WERI-Rb-1 (cell line): ENCODE measurements at regions not wholly inside any gene's neighbourhood (a gene's known extent, or its start where the extent isn't known, plus 50 kb on each side); places are given as distances from the start of the nearest gene placed in this dataset.

Experiments
- DNase-seq: peaks from one replicate; pipeline ENCODE4 v3.0.0-alpha.2; 2020
- H3K27ac ChIP-seq: fragments of 250-450 bp; sonication (Bioruptor Pico); 2 replicates; pipeline ENCODE4 v1.5.1; 2020; ENCODE audit warnings: mild to moderate bottlenecking, moderate library complexity
- H3K27me3 ChIP-seq: fragments of 250-450 bp; sonication (Bioruptor Pico); 2 replicates; pipeline ENCODE4 v1.5.1; 2021; ENCODE audit warnings: mild to moderate bottlenecking, low read depth, moderate library complexity; ENCODE audit not compliant: insufficient read depth, severe bottlenecking
- H3K36me3 ChIP-seq: fragments of 250-450 bp; sonication (Bioruptor Pico); 2 replicates; pipeline ENCODE4 v1.5.1; 2020; ENCODE audit warnings: mild to moderate bottlenecking, moderate library complexity
- H3K4me3 ChIP-seq: 2 replicates; pipeline ENCODE4 v1.5.1; 2011; ENCODE audit warnings: low read depth, mild to moderate bottlenecking, control low read depth, low read length
- H3K9me3 ChIP-seq: fragments of 250-450 bp; sonication (Bioruptor Pico); 2 replicates; pipeline ENCODE4 v1.5.1; 2021; ENCODE audit warnings: mild to moderate bottlenecking, moderate library complexity; ENCODE audit not compliant: severe bottlenecking
- TF ChIP-seq, protein P1 (sequence below): IDR thresholded peaks from 2 replicates; pipeline ENCODE4 v1.5.1; 2011; ENCODE audit warnings: low read depth, mild to moderate bottlenecking, control low read depth, inconsistent platforms, low read length

DNA sequence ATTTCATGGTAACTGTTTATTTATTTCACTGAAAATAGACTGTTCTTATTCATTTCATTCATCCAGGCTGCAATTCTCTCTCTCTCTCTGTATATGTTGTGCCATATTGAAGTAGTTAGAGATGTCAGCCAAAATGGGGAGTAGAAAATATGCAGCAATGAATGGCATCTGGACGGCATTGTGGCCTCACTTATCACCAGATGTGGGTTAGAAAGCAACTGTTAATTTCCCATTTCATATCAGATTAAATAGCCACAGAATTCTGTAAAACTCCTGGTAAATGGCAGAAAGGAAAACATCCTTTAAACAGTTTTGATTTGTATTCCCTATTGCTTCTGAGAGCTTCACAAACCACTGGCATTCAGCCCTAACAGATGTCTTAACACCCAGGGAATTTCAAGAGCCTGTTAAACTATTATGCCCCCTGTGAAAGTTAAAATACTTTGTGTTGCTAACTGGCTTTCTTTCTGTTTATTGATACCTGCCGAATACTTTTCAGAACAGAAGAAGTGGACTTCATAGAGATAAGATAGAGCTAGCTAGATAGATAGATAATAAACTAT is 1763.3 kb upstream of the MIR17HG start:
- H3K9me3 ChIP-seq, result no peaks in the 10 kb centered on the region
- no peak for DNase-seq
- no peak overlapping the region for H3K27ac ChIP-seq
- H3K36me3 ChIP-seq, result no peaks in the 10 kb centered on the region
- no peak overlapping the region for H3K4me3 ChIP-seq
- TF ChIP-seq, protein P1, sequence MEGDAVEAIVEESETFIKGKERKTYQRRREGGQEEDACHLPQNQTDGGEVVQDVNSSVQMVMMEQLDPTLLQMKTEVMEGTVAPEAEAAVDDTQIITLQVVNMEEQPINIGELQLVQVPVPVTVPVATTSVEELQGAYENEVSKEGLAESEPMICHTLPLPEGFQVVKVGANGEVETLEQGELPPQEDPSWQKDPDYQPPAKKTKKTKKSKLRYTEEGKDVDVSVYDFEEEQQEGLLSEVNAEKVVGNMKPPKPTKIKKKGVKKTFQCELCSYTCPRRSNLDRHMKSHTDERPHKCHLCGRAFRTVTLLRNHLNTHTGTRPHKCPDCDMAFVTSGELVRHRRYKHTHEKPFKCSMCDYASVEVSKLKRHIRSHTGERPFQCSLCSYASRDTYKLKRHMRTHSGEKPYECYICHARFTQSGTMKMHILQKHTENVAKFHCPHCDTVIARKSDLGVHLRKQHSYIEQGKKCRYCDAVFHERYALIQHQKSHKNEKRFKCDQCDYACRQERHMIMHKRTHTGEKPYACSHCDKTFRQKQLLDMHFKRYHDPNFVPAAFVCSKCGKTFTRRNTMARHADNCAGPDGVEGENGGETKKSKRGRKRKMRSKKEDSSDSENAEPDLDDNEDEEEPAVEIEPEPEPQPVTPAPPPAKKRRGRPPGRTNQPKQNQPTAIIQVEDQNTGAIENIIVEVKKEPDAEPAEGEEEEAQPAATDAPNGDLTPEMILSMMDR, result no peak
- no peaks in the 10 kb centered on the region for H3K27me3 ChIP-seq

DNA sequence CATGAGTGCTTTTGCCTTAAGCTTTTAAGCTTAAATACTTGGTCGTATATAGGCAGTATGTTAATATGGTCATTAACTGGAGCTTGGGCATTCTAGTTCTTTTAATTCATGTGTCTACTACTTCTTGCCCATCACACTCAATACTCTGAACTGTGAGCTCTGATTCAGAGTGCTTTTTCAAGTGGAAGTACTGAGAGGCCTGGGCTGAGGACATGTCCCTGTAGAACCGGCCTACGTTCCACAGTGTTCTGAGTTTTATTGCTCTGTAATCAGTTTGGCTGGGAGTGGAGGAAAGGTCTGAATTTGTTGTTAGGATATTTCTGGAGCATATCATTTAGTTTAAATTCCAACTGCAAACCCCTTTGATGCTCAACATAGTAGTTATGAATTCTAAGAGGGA is 1744.8 kb upstream of the MIR17HG start:
- TF ChIP-seq, protein P1, result no peak
- H3K9me3 ChIP-seq, result peaks cover 11% of the 10 kb centered on the region
- no peak overlapping the region for H3K4me3 ChIP-seq
- H3K27me3 ChIP-seq, result no peaks in the 10 kb centered on the region
- no peak for DNase-seq
- H3K27ac ChIP-seq, result no peak overlapping the region
- H3K36me3 ChIP-seq, result no peaks in the 10 kb centered on the region

DNA sequence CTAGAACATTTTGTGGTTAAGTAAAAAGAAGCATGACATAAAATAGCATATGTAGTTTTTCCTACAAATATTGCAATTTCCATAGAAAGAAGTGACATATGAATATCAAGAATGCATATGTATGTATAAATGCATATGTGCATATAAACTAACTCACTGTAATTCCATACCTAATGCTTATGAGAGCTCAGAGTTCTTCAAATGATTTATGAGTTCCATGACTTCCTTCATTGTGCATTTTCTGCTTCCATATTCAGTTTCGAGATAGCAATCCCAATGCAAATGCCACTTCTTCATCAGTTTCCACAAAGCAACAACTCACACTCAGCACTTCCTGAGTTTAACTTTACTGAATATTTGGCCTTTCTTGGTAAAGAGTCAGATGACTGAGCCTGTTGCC is 1744.3 kb upstream of the MIR17HG start:
- Histone ChIP-seq H3K36me3 (no peaks in the 10 kb centered on the region), H3K27ac (no peak overlapping the region), H3K4me3 (no peak overlapping the region), H3K9me3 (peaks cover 11% of the 10 kb centered on the region), H3K27me3 (no peaks in the 10 kb centered on the region)
- DNase-seq, result no peak
- TF ChIP-seq, protein P1, result no peak

DNA sequence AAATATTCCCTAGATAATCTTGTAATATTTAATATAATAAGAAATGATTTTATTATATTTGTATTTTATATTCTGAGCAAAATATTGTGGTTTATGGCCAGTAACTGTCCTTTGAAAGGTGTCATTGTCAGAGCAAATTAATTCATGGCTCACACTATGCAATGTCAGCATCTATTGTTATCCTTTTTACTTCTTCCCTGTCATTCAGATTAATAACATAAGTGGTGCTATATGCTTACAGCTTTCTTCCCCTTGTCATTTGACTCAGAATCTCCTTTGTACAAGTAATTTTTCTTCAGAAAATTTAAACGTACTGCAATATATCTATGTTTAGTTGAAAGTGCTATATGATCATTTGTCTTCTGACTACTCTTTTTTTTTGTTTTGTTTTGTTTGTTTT is 1738.2 kb upstream of the MIR17HG start:
- no peak for DNase-seq
- Histone ChIP-seq H3K4me3 (no peak overlapping the region), H3K36me3 (no peaks in the 10 kb centered on the region), H3K27me3 (no peaks in the 10 kb centered on the region), H3K9me3 (peaks cover 14% of the 10 kb centered on the region), H3K27ac (no peak overlapping the region)
- TF ChIP-seq, protein P1, result no peak

DNA sequence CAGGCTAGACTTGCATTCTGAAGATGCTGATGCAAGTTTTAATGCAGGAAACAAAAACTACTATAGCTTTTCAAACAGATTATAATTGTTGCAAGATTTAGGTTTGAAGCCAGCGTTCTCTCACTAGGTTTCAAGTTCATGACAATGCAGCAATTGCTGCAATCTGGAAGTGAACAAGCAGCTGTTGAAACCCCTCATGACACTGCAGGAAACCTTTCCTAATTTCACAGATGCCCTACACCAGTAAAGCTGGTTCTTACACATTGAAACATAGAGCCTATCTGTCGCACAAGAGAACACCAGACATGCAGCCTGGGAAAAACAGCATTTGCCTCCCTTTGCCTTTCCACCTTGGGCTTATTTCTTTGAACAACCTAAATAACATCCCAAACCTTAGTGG is 1737.2 kb upstream of the MIR17HG start:
- Histone ChIP-seq H3K9me3 (peaks cover 14% of the 10 kb centered on the region), H3K27ac (no peak overlapping the region), H3K36me3 (no peaks in the 10 kb centered on the region), H3K27me3 (no peaks in the 10 kb centered on the region), H3K4me3 (no peak overlapping the region)
- DNase-seq, result no peak
- TF ChIP-seq, protein P1, result no peak

DNA sequence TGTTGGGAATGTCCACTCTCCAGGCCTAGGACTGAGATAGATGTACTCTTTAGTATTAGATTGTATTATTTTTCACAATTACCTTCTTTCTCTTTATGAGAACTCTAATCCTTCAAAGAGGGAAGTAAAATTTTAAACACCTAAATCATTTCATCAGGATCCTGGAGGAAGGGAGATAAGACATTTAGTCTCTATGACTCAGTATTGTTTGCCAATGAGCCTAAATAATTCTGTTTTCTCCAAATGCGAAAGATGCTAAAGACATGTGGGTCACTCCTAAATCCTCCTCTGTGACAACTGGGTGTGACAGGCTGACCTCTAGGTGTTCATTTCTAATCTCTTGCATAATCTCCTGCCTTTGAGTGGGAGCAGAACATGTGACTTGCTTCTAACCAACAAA is 1736.6 kb upstream of the MIR17HG start:
- H3K4me3 ChIP-seq, result no peak overlapping the region
- H3K36me3 ChIP-seq, result no peaks in the 10 kb centered on the region
- no peaks in the 10 kb centered on the region for H3K27me3 ChIP-seq
- TF ChIP-seq, protein P1, result no peak
- no peak overlapping the region for H3K27ac ChIP-seq
- DNase-seq, result no peak
- peaks cover 14% of the 10 kb centered on the region for H3K9me3 ChIP-seq
